ENCODE measurements at regions not wholly inside any gene's neighbourhood (a gene's known extent, or its start where the extent isn't known, plus 50 kb on each side); places are given as distances from the start of the nearest gene placed in this dataset.
"Not testable (repeated sequence)": the region's sequence is repeated elsewhere in the genome, so short reads cannot be mapped to it uniquely, and the experiment has no call there.

- peak; percentile 26 for TF ChIP-seq CTCF (IDR thresholded peaks at IDR 0.05; ENCODE audit: insufficient read depth, low read depth, low read length, missing control alignments)
- DNase-seq (ENCODE audit: low read depth) = peak; percentile 62
- H3K4me3 ChIP-seq (ENCODE audit: low read depth, low read length) = no peak overlapping the region
Observed at GRCh38 chr7:69211739-69212138, 386.5 kb upstream of the AUTS2 start.

- DNase-seq (ENCODE audit: low read depth) = no peak
- TF ChIP-seq CTCF (IDR thresholded peaks at IDR 0.05; ENCODE audit: insufficient read depth, low read depth, low read length, missing control alignments) = no peak
- H3K4me3 ChIP-seq (ENCODE audit: low read depth, low read length) = no peak overlapping the region
Observed at GRCh38 chr7:69213878-69214277, 384.4 kb upstream of the AUTS2 start.

- DNase-seq (ENCODE audit: low read depth); H3K4me3 ChIP-seq (ENCODE audit: low read depth, low read length): not testable (repeated sequence)
Observed at GRCh38 chr7:69215516-69215915, 382.8 kb upstream of the AUTS2 start.

GRCh38 chr7:69217516-69218350, 380.5 kb upstream of the AUTS2 start:
- no peak for TF ChIP-seq CTCF (IDR thresholded peaks at IDR 0.05; ENCODE audit: insufficient read depth, low read depth, low read length, missing control alignments)
- no peak for DNase-seq (ENCODE audit: low read depth)

GRCh38 chr7:69218576-69218975, 379.7 kb upstream of the AUTS2 start:
- no peak for TF ChIP-seq CTCF (IDR thresholded peaks at IDR 0.05; ENCODE audit: insufficient read depth, low read depth, low read length, missing control alignments)
- H3K4me3 ChIP-seq (ENCODE audit: low read depth, low read length) = no peak overlapping the region
- DNase-seq (ENCODE audit: low read depth) = no peak

More at GRCh38 chr7:69217516-69218350, 380.5 kb upstream of the AUTS2 start:
- H3K4me3 ChIP-seq (ENCODE audit: low read depth, low read length) = no peak overlapping the region

GRCh38 chr7:69219381-69219780, 378.9 kb upstream of the AUTS2 start:
- TF ChIP-seq CTCF (IDR thresholded peaks at IDR 0.05; ENCODE audit: insufficient read depth, low read depth, low read length, missing control alignments) = no peak
- H3K4me3 ChIP-seq (ENCODE audit: low read depth, low read length) = no peak overlapping the region
- DNase-seq (ENCODE audit: low read depth) = no peak

- no peak overlapping the region for H3K4me3 ChIP-seq (ENCODE audit: low read depth, low read length)
- DNase-seq (ENCODE audit: low read depth) = no peak
- no peak for TF ChIP-seq CTCF (IDR thresholded peaks at IDR 0.05; ENCODE audit: insufficient read depth, low read depth, low read length, missing control alignments)
Observed at GRCh38 chr7:69225259-69225943, 372.9 kb upstream of the AUTS2 start.

Data from GM12865 (cell line).